HG02759 (cell line): ENCODE measurements at regions not wholly inside any gene's neighbourhood (a gene's known extent, or its start where the extent isn't known, plus 50 kb on each side); places are given as distances from the start of the nearest gene placed in this dataset.
"Not testable (repeated sequence)": the region's sequence is repeated elsewhere in the genome, so short reads cannot be mapped to it uniquely, and the experiment has no call there.

Experiments
- ATAC-seq: cut with Tn5 transposase; IDR thresholded peaks from one replicate; pipeline ENCODE4 v1.9.1; 2021; ENCODE audit warnings: mild to moderate bottlenecking, moderate library complexity; ENCODE audit not compliant: unreplicated experiment

- no peak for ATAC-seq
These were observed 111.3 kb upstream of the SMURF2 start for GRCh38 chr17:64773386-64773835.

GRCh38 chr17:64772845-64773299 lies 110.8 kb upstream of the SMURF2 start:
- ATAC-seq, result no peak

- no peak for ATAC-seq
These were observed 110.1 kb upstream of the SMURF2 start for GRCh38 chr17:64771980-64772844.

GRCh38 chr17:64769712-64770111 lies 107.6 kb upstream of the SMURF2 start:
- no peak for ATAC-seq

- no peak for ATAC-seq
These were observed 105.3 kb upstream of the SMURF2 start for GRCh38 chr17:64767269-64767997.

GRCh38 chr17:64765191-64765889 lies 103.2 kb upstream of the SMURF2 start:
- no peak for ATAC-seq

GRCh38 chr17:64750891-64751677 lies 89.0 kb upstream of the SMURF2 start:
- no peak for ATAC-seq

- no peak for ATAC-seq
These were observed 88.4 kb upstream of the SMURF2 start for GRCh38 chr17:64750478-64750877.

GRCh38 chr17:64749306-64749705 lies 87.2 kb upstream of the SMURF2 start:
- no peak for ATAC-seq

- ATAC-seq, result no peak
These were observed 85.9 kb upstream of the SMURF2 start for GRCh38 chr17:64747938-64748540.

GRCh38 chr17:64742326-64742725 lies 80.2 kb upstream of the SMURF2 start:
- ATAC-seq, result no peak

GRCh38 chr17:64741916-64742315 lies 79.8 kb upstream of the SMURF2 start:
- ATAC-seq, result not testable (repeated sequence)

GRCh38 chr17:64741038-64741641 lies 79.0 kb upstream of the SMURF2 start:
- ATAC-seq, result no peak

GRCh38 chr17:64739316-64740058 lies 77.4 kb upstream of the SMURF2 start:
- ATAC-seq, result no peak

GRCh38 chr17:64736804-64737492 lies 74.8 kb upstream of the SMURF2 start:
- ATAC-seq, result no peak

- ATAC-seq, result no peak
These were observed 70.4 kb upstream of the SMURF2 start for GRCh38 chr17:64732336-64733006.

- ATAC-seq, result not testable (repeated sequence)
These were observed 67.9 kb upstream of the SMURF2 start for GRCh38 chr17:64730023-64730422.

- no peak for ATAC-seq
These were observed 67.1 kb upstream of the SMURF2 start for GRCh38 chr17:64729201-64729600.
